GM19240 (cell line): ENCODE measurements at regions not wholly inside any gene's neighbourhood (a gene's known extent, or its start where the extent isn't known, plus 50 kb on each side); places are given as distances from the start of the nearest gene placed in this dataset.
"Not testable (repeated sequence)": the region's sequence is repeated elsewhere in the genome, so short reads cannot be mapped to it uniquely, and the experiment has no call there.

Experiments
- DNase-seq: peaks from one replicate; pipeline ENCODE4 v3.0.0; 2011; ENCODE audit warnings: low spot score; ENCODE audit not compliant: insufficient read length

- DNase-seq, result no peak
Observed at GRCh38 chr12:61542551-61542950, 717.7 kb upstream of the USP15 start.

GRCh38 chr12:61546296-61546695 is 713.9 kb upstream of the USP15 start:
- DNase-seq, result no peak

GRCh38 chr12:61553091-61553490 is 707.1 kb upstream of the USP15 start:
- no peak for DNase-seq

- no peak for DNase-seq
Observed at GRCh38 chr12:61554268-61555008, 705.8 kb upstream of the USP15 start.

GRCh38 chr12:61563665-61564450 is 696.3 kb upstream of the USP15 start:
- no peak for DNase-seq

- no peak for DNase-seq
Observed at GRCh38 chr12:61564466-61564865, 695.7 kb upstream of the USP15 start.

- no peak for DNase-seq
Observed at GRCh38 chr12:61566183-61566582, 694.0 kb upstream of the USP15 start.

GRCh38 chr12:61574339-61574738 is 685.9 kb upstream of the USP15 start:
- no peak for DNase-seq

GRCh38 chr12:61584943-61585342 is 675.3 kb upstream of the USP15 start:
- no peak for DNase-seq

- DNase-seq, result not testable (repeated sequence)
Observed at GRCh38 chr12:61590864-61591263, 669.3 kb upstream of the USP15 start.

- DNase-seq, result no peak
Observed at GRCh38 chr12:61610143-61610542, 650.1 kb upstream of the USP15 start.

GRCh38 chr12:61629702-61630101 is 630.5 kb upstream of the USP15 start:
- no peak for DNase-seq

GRCh38 chr12:61646639-61647038 is 613.6 kb upstream of the USP15 start:
- no peak for DNase-seq

GRCh38 chr12:61647566-61647965 is 612.6 kb upstream of the USP15 start:
- no peak for DNase-seq

GRCh38 chr12:61652265-61652664 is 607.9 kb upstream of the USP15 start:
- DNase-seq, result no peak

- DNase-seq, result no peak
Observed at GRCh38 chr12:61654698-61655097, 605.5 kb upstream of the USP15 start.

- no peak for DNase-seq
Observed at GRCh38 chr12:61655241-61655640, 605.0 kb upstream of the USP15 start.

GRCh38 chr12:61667676-61668075 is 592.5 kb upstream of the USP15 start:
- no peak for DNase-seq

GRCh38 chr12:61676520-61676919 is 583.7 kb upstream of the USP15 start:
- no peak for DNase-seq

GRCh38 chr12:61687407-61687806 is 572.8 kb upstream of the USP15 start:
- DNase-seq, result no peak

- DNase-seq, result no peak
Observed at GRCh38 chr12:61694214-61694613, 566.0 kb upstream of the USP15 start.

- no peak for DNase-seq
Observed at GRCh38 chr12:61701471-61701870, 558.7 kb upstream of the USP15 start.

- DNase-seq, result no peak
Observed at GRCh38 chr12:61706783-61707182, 553.4 kb upstream of the USP15 start.
